Dermis microvascular lymphatic vessel endothelial cell (primary cell): ENCODE measurements at regions not wholly inside any gene's neighbourhood (a gene's known extent, or its start where the extent isn't known, plus 50 kb on each side); places are given as distances from the start of the nearest gene placed in this dataset.
A peak's percentile ranks its signal among the peaks of the same experiment; 100 is the strongest.

Experiments
- DNase-seq, 2 donors: peaks; one replicate each; pipeline versions ENCODE4 v3.0.0 to v3.0.0-alpha.2; 2010; ENCODE audit warnings: low read depth in 2 of 2

GRCh38 chr20:48158014-48158413, 372.7 kb upstream of the SULF2 start:
- DNase-seq: no peak

DNA sequence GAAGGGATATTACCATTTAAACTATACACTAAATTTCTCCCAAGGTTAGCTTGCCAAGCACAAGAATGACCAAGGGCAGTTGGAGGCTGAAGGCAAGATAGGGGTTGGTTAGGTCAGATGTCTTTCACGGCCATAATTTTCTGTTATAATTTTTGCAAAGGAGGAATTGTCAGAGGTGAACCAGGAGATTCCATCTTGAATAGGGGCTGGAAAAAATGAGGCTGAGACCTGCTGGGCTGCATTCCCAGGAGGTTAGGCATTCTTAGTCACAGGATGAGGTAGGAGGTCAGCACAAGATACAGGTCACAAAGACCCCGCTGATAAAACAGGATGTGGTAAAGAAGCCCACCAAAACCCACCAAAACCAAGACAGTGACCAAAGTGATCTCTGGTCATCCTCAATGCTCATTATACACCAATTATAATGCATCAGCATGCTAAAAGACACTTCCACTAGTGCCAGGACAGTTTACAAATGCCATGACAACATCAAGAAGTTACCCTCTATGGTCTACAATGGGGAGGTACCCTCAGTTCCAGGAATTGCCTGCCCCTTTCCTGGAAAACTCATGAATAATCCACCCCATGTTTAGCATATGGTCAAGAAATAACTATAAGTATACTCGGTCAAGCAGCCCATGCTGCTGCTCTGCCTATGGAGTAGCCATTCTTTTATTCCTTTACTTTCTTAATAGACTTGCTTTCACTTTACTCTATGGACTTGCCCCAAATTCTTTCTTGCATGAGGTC, 371.8 kb upstream of the SULF2 start:
- DNase-seq: no peak

- no peak for DNase-seq
Observed at GRCh38 chr20:48156521-48156920, 371.2 kb upstream of the SULF2 start.

DNA sequence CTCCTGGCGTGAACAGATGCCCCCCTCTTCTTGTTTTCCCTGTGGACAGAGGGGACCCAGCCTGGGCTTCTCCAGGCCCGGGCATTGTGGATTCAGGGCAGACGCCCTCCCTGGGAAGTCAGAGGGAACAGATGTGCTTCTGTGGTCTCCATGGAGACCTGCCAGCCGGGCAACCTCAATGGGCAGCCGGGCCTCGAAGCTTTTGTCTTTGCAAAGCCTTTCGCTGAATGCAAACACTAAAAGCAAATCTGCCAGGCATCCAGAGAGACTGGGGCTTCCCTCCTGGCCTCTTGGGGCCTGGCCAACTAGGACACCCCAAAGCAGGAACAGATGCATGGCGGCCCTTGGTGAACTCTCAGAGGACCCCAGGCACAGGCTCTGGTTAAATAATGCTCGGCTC, 370.0 kb upstream of the SULF2 start:
- DNase-seq: no peak

DNA sequence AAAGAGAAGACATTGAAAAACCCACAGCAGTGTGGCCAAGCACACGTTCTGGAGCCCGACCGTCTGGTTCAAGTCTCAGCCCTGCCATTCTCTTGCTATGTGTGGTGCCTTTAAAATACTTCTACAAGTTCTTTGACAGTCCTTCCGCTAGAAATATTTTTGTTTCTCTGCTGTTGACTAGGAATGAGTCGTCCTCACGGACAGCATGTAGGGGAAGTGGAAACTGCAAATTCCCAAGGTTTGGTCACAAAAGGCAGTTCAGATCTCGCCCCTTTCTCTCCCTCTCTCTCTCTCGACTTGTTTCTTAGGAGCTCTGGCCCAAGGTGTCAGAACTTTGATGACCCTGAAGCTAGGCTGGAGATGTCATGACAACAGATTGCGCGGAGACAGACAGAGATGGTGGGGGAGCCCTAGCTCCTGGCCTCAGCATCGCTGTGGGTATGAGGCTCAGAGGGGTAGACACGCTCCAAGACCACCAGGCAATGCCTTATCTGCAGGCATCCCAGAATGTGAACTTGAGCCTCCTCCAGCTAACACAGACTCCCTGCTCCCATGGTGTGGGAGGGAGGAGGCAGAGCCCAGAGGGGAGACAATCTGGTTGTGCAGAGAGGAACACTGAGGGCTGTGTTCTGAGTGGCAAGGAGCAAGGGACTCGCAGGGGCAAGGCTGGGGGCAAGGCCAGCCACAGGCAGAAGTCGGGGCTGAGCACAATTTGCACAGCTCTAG, 368.9 kb upstream of the SULF2 start:
- no peak for DNase-seq

DNA sequence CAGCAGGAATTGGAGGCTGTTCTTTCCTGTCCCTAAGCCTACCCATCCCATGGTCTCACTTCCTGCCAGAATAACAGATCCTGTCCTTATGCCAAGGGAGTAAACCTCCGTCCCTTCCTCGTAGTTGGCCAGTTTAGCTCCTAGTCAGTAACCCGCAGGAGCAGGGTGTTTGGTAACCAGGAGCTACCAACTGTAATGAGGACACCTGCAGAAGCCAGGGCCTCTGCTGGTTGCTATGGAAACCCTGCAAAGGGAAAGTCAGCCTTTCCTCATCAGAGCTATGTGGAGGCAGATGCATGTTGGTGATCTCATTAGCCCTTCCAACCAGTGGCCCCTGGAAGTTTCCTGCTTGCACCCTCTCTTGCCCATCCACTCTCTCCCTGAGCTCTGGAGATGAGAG, 368.2 kb upstream of the SULF2 start:
- DNase-seq: peak in 1 of 2 donors; percentile 10

- no peak for DNase-seq
Observed at GRCh38 chr20:48153103-48153502, 367.8 kb upstream of the SULF2 start.

- DNase-seq: no peak
Observed at GRCh38 chr20:48150568-48150967, 365.3 kb upstream of the SULF2 start.

GRCh38 chr20:48149902-48150301, 364.6 kb upstream of the SULF2 start:
- no peak for DNase-seq

DNA sequence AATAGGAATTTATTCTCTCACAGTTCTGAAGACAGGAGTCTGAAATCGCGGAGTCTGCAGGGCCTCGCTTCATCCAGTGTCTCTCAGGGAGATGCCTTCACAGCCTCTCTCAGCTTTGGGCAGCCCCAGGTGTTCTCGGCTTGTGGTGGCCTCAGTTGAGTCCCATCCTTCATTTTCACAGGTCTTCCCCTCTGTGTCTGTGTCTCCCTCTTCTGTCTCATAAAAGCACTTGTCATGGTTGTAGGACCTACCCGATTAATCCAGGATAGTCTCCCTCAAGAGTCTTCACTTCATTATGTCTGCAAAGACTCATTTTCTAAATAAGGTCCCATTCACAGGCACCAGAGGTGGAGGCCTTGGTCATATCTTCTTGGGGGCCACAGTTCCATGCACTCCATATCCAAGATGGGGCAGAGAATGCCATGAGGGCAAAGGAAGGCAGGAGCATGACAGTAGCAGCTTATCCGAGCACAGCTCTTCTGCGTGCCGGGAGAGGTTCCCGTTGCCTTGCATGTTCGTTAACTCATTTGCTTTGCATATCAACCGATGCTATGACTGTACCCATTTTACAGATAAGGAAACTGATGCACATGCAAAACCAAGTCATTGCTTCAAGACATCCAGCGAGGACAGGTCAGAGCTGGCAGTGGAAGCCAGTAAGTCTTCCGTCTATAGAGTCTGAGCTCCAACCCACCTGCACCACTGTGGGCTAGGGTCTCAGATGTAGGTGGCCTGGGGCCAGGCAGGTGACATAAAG, 363.8 kb upstream of the SULF2 start:
- DNase-seq: no peak

GRCh38 chr20:48148020-48148419, 362.7 kb upstream of the SULF2 start:
- DNase-seq: no peak

GRCh38 chr20:48147311-48147710, 362.0 kb upstream of the SULF2 start:
- no peak for DNase-seq

DNA sequence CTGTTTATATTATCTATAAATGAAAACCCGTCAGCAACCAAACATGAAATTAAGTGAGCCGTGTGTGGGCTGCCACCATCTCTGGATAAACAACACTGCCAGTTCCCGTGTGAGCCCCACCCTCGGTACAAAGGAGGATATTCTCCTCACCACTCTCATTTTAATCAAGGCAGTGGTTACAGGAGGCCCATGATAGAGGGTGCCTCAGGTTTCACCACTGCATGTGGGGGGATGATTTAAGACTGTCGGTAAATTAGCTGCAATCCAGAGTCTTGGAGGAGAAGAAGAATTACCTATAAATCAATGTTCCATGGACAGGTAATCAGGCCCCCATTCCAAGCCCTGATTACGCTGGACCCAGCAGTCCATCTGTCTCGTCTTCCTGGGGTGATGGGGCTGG, 361.6 kb upstream of the SULF2 start:
- DNase-seq: no peak

DNA sequence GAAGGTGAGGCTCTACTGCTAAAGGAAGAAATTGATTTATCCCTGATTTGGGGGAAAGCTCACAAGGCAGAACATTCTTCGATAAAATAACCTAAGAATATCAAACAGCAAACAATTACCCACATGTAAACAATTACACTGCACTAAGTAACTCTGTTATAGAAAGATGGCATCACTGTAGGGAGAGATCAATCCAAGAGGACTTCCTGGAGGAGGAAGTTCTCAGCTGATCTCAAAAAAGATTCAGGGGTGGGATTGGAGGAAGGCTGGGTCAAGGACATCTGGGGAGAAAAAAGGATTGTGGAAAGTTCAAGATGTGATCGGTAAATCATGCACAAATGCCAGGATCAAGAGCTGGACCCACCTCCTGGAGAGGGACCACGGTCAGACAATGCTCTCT, 361.0 kb upstream of the SULF2 start:
- no peak for DNase-seq

DNA sequence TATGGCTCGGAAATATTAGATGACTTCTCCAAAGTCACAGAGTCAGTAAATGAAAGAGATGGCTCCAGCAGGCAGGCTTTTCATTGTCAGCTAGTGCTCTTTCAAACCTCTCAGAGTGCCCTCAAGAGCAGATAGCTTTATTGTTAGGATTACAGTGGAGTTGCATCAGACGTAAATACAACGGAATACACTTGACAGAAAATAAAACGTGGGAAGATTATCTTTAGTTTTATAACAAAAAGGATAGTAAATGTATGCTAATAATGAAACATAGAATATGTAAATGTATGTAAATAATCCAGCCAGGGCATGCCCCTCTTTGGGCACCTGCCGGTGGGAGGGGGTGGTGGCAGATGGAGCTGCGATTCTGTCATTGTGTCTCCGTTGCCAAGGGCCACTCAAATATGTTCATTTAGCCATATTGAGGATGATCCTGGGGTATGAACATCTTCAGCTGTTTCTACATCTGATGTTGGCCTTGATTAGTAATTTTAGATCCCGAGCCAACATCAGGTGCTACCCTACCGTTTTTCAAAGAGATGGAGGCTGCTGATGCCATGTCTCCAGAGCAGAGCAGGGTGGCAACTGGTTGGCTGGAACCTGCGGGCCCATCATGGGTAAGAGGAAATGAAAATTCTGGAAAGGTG, 358.3 kb upstream of the SULF2 start:
- DNase-seq: no peak

- no peak for DNase-seq
Observed at GRCh38 chr20:48142516-48142773, 357.2 kb upstream of the SULF2 start.

- no peak for DNase-seq
Observed at GRCh38 chr20:48141660-48142515, 356.6 kb upstream of the SULF2 start.

DNA sequence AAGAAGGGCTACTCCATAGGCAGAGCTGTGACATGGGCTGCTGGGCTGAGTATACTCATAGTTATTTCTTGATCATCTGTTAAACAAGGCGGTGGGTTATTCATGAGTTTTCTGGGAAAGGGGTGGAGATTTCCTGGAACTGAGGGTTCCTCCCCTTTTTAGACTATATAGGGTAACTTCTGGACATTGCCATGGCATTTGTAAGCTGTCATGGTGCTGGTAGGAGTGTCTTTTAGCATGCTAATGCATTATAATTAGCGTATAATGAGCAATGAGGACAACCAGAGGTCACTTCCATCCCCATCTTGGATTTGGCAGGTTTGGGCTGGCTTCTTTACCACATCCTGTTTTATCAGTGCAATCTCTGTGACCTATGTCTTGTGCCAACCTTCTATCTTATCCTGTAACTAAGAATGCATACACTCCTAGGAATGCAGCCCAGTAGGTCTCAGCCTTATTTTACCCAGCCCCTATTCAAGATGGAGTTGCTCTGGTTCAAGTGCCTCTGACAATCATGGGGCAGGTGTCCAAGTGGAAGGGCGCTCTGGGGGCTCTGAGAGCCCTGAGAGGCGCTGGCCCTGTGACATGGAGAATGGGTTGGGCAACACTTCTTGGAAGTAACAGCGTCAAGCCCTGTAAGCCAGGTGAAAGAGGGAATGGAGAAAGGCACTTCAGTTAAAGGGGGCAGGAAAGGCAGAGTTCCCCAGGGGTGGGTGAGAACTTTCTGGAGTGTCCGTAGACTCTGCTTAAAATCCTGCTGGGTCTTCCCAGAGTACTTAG, 354.2 kb upstream of the SULF2 start:
- no peak for DNase-seq

DNA sequence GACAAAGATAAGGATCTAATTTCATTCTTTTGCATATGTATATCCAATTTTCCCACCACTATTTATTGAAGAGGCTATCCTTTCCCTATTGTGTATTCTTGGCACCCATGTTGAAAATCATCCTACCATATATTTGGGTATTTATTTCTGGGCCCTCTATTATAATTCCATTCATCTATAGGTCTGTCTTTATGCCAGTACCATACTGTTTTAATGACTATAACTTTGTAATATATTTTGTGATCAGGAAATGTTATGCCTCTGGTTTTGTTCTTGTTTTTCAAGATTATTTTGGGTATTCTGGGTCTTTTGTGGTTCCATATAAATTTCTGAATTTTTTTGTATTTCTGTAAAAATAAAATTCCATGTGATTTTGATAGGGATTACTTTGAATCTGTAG, 347.6 kb upstream of the SULF2 start:
- no peak for DNase-seq

GRCh38 chr20:48131581-48131980, 346.3 kb upstream of the SULF2 start:
- no peak for DNase-seq
